A549 (cell line): ENCODE measurements at regions not wholly inside any gene's neighbourhood (a gene's known extent, or its start where the extent isn't known, plus 50 kb on each side); places are given as distances from the start of the nearest gene placed in this dataset.

Experiments
- FOSL2 ChIP-seq, 2 experiments: fragments of 450-650 bp in 1 of 2; fragments of >200 bp in 1 of 2; sonication (Bioruptor Twin) in 1 of 2; formaldehyde crosslinking; IDR thresholded peaks; 2 replicates each; pipeline versions ENCODE4 v1.5.0 to v1.6.1; 2016 to 2020; ENCODE audit warnings: mild to moderate bottlenecking in 1 of 2, moderate library complexity in 1 of 2
- TF ChIP-seq, protein P1 (sequence below): fragments of >200 bp; sonication (Bioruptor Twin); formaldehyde crosslinking; IDR thresholded peaks from 3 replicates; pipeline ENCODE4 v1.5.1; 2016
- TF ChIP-seq, protein P2 (sequence below): fragments of 150-350 bp; IDR thresholded peaks from 2 replicates; pipeline ENCODE4 v1.6.1; 2014; ENCODE audit warnings: low read depth, mild to moderate bottlenecking, low read length

- TF ChIP-seq, protein P1, sequence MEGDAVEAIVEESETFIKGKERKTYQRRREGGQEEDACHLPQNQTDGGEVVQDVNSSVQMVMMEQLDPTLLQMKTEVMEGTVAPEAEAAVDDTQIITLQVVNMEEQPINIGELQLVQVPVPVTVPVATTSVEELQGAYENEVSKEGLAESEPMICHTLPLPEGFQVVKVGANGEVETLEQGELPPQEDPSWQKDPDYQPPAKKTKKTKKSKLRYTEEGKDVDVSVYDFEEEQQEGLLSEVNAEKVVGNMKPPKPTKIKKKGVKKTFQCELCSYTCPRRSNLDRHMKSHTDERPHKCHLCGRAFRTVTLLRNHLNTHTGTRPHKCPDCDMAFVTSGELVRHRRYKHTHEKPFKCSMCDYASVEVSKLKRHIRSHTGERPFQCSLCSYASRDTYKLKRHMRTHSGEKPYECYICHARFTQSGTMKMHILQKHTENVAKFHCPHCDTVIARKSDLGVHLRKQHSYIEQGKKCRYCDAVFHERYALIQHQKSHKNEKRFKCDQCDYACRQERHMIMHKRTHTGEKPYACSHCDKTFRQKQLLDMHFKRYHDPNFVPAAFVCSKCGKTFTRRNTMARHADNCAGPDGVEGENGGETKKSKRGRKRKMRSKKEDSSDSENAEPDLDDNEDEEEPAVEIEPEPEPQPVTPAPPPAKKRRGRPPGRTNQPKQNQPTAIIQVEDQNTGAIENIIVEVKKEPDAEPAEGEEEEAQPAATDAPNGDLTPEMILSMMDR: no peak
- TF ChIP-seq, protein P2, sequence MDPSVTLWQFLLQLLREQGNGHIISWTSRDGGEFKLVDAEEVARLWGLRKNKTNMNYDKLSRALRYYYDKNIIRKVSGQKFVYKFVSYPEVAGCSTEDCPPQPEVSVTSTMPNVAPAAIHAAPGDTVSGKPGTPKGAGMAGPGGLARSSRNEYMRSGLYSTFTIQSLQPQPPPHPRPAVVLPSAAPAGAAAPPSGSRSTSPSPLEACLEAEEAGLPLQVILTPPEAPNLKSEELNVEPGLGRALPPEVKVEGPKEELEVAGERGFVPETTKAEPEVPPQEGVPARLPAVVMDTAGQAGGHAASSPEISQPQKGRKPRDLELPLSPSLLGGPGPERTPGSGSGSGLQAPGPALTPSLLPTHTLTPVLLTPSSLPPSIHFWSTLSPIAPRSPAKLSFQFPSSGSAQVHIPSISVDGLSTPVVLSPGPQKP: no peak
- TF ChIP-seq FOSL2 (IDR thresholded peaks at IDR 0.05) (no peak), FOSL2 (CRISPR knock-in tag; IDR thresholded peaks at IDR 0.05) (no peak)
Observed at GRCh38 chrX:38939067-38939466, 137.8 kb downstream of the MID1IP1 start.
